Nephron (organoid): ENCODE measurements at regions not wholly inside any gene's neighbourhood (a gene's known extent, or its start where the extent isn't known, plus 50 kb on each side); places are given as distances from the start of the nearest gene placed in this dataset.
"Not testable (repeated sequence)": the region's sequence is repeated elsewhere in the genome, so short reads cannot be mapped to it uniquely, and the experiment has no call there.

Experiments
- H3K27ac Mint-ChIP-seq, 3 experiments: 2 replicates each; pipeline ENCODE4 v1.8.0; 2020; ENCODE audit warnings: mixed read lengths in 3 of 3, mild to moderate bottlenecking in 2 of 3, moderate library complexity in 1 of 3
- H3K27me3 Mint-ChIP-seq: 2 replicates; pipeline ENCODE4 v1.8.0; 2021; ENCODE audit warnings: low read depth, mild to moderate bottlenecking, moderate library complexity, mixed read lengths
- H3K36me3 Mint-ChIP-seq: 2 replicates; pipeline ENCODE4 v1.8.0; 2020; ENCODE audit warnings: low read depth, mixed read lengths
- H3K4me1 Mint-ChIP-seq: 2 replicates; pipeline ENCODE4 v1.8.0; 2020; ENCODE audit warnings: mixed read lengths
- H3K4me3 Mint-ChIP-seq, 3 experiments: 2 replicates each; pipeline ENCODE4 v1.8.0; 2020; ENCODE audit warnings: mild to moderate bottlenecking in 3 of 3, mixed read lengths in 3 of 3, moderate library complexity in 2 of 3
- H3K9me3 Mint-ChIP-seq: 2 replicates; pipeline ENCODE4 v1.8.0; 2020; ENCODE audit warnings: mixed read lengths
- CTCF ChIP-seq, 3 experiments: fragments of 200-600 bp; sonication (generic); IDR thresholded peaks; one replicate each; pipeline ENCODE4 v1.5.0; 2021; ENCODE audit warnings: antibody characterized with exemption in 3 of 3; ENCODE audit not compliant: unreplicated experiment in 3 of 3

GRCh38 chr5:147101659-147102369 is 133.0 kb upstream of the STK32A start:
- no peaks in the 10 kb centered on the region for H3K9me3 Mint-ChIP-seq
- H3K4me3 Mint-ChIP-seq, result no peak overlapping the region
- H3K4me1 Mint-ChIP-seq, result peaks cover 15% of the 10 kb centered on the region

GRCh38 chr5:147112899-147113298 is 121.9 kb upstream of the STK32A start:
- Mint-ChIP-seq H3K4me3 (no peak overlapping the region), H3K4me1 (no peaks in the 10 kb centered on the region), H3K27ac (no peak overlapping the region), H3K9me3 (peaks cover 4% of the 10 kb centered on the region), H3K27me3 (no peaks in the 10 kb centered on the region), H3K36me3 (no peaks in the 10 kb centered on the region)
- no peak for TF ChIP-seq CTCF (IDR thresholded peaks at IDR 0.05; ENCODE audit: unreplicated experiment in 3 of 3)

More at GRCh38 chr5:147101659-147102369, 133.0 kb upstream of the STK32A start:
- TF ChIP-seq CTCF (IDR thresholded peaks at IDR 0.05; ENCODE audit: unreplicated experiment in 3 of 3), result no peak
- Mint-ChIP-seq H3K36me3 (no peaks in the 10 kb centered on the region), H3K27ac (no peak overlapping the region), H3K27me3 (no peaks in the 10 kb centered on the region)

- TF ChIP-seq CTCF (IDR thresholded peaks at IDR 0.05; ENCODE audit: unreplicated experiment in 3 of 3), result no peak
- Mint-ChIP-seq H3K9me3 (peaks cover 4% of the 10 kb centered on the region), H3K27ac (no peak overlapping the region)
Measured at GRCh38 chr5:147113967-147114366, 120.9 kb upstream of the STK32A start.

GRCh38 chr5:147139759-147140158 is 95.1 kb upstream of the STK32A start:
- not testable (repeated sequence) for H3K27ac Mint-ChIP-seq, H3K27me3 Mint-ChIP-seq, H3K4me1 Mint-ChIP-seq, H3K36me3 Mint-ChIP-seq, H3K4me3 Mint-ChIP-seq
- H3K9me3 Mint-ChIP-seq, result peaks cover 30% of the 10 kb centered on the region

More at GRCh38 chr5:147113967-147114366, 120.9 kb upstream of the STK32A start:
- Mint-ChIP-seq H3K27me3 (no peaks in the 10 kb centered on the region), H3K4me1 (no peaks in the 10 kb centered on the region), H3K36me3 (no peaks in the 10 kb centered on the region), H3K4me3 (no peak overlapping the region)

GRCh38 chr5:147140558-147140957 is 94.3 kb upstream of the STK32A start:
- no peaks in the 10 kb centered on the region for H3K4me1 Mint-ChIP-seq
- H3K36me3 Mint-ChIP-seq, result no peaks in the 10 kb centered on the region
- H3K4me3 Mint-ChIP-seq, result no peak overlapping the region
- no peaks in the 10 kb centered on the region for H3K27me3 Mint-ChIP-seq
- peaks cover 30% of the 10 kb centered on the region for H3K9me3 Mint-ChIP-seq
- TF ChIP-seq CTCF (IDR thresholded peaks at IDR 0.05; ENCODE audit: unreplicated experiment in 3 of 3), result no peak
- no peak overlapping the region for H3K27ac Mint-ChIP-seq

GRCh38 chr5:147141580-147141979 is 93.2 kb upstream of the STK32A start:
- not testable (repeated sequence) for H3K27me3 Mint-ChIP-seq, H3K36me3 Mint-ChIP-seq, H3K27ac Mint-ChIP-seq, H3K4me1 Mint-ChIP-seq, H3K4me3 Mint-ChIP-seq
- H3K9me3 Mint-ChIP-seq, result peaks cover 27% of the 10 kb centered on the region

GRCh38 chr5:147143215-147143614 is 91.6 kb upstream of the STK32A start:
- no peak overlapping the region for H3K27ac Mint-ChIP-seq
- H3K36me3 Mint-ChIP-seq, result no peaks in the 10 kb centered on the region
- TF ChIP-seq CTCF (IDR thresholded peaks at IDR 0.05; ENCODE audit: unreplicated experiment in 3 of 3), result no peak
- no peaks in the 10 kb centered on the region for H3K27me3 Mint-ChIP-seq
- H3K4me3 Mint-ChIP-seq, result no peak overlapping the region
- peaks cover 17% of the 10 kb centered on the region for H3K9me3 Mint-ChIP-seq
- no peaks in the 10 kb centered on the region for H3K4me1 Mint-ChIP-seq
